ENCODE measurements at regions not wholly inside any gene's neighbourhood (a gene's known extent, or its start where the extent isn't known, plus 50 kb on each side); places are given as distances from the start of the nearest gene placed in this dataset.

DNA sequence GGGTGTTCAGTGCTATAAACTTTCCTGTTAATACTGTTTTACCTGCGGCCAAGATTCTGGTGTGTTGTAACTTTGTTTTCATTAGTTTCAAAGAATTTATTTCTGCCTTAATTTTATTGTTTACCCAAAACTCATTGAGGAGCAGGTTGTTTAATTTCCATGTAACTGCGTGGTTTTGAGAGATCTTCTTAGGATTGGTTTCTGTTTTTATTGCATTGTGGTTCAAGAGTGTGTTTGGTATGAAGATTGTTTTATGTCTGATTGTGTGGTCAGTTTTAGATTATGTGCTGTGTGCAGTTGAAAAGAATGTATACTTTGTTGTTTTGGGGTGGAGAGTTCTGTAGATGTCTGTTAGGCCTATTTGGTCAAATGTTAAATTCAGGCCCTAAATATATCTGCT, 133.5 kb upstream of the GALNT15 start:
- ChIA-PET RAD21 (ENCODE audit: unreplicated experiment) (no interaction called here), CTCF (interaction anchor here (1.2 kb wide), 1 partner anchor 8 kb away, joined by 4 read pairs; no protein-coding TSS in a partner anchor), POLR2A (no interaction called here), SMC1A (ENCODE audit: uncharacterized antibody, unreplicated experiment) (interaction anchor here (0.6 kb wide), 1 partner anchor 10 kb away, joined by 3 read pairs; no protein-coding TSS in a partner anchor)
- Histone ChIP-seq H3K36me3 (ENCODE audit: control insufficient read depth in 2 of 2, insufficient read depth in 2 of 2, low read length in 1 of 2) (no peaks in the 10 kb centered on the region), H3K79me2 (ENCODE audit: control insufficient read depth, insufficient read depth, low read length) (no peaks in the 10 kb centered on the region), H3K9me3 (replicated peaks; ENCODE audit: control insufficient read depth, insufficient read depth, low read length) (no peaks in the 10 kb centered on the region), H3K4me1 (ENCODE audit: control insufficient read depth, insufficient read depth, low read length) (no peaks in the 10 kb centered on the region), H3K4me2 (ENCODE audit: control insufficient read depth, insufficient read depth) (no peak overlapping the region), H3K9ac (ENCODE audit: control insufficient read depth, insufficient read depth, low read length) (no peak overlapping the region), H2AFZ (ENCODE audit: control insufficient read depth, low read depth, low read length) (no peak overlapping the region), H4K20me1 (ENCODE audit: control insufficient read depth, insufficient read depth) (no peaks in the 10 kb centered on the region), H3K27me3 (replicated peaks in 1 of 2; ENCODE audit: control insufficient read depth in 2 of 2, insufficient read depth in 2 of 2, low read length in 1 of 2) (no peaks in the 10 kb centered on the region), H3K27ac (ENCODE audit: control insufficient read depth, insufficient read depth) (no peak overlapping the region), H3K4me3 (no peak overlapping the region)
- BruUV-seq (replicated peaks): no TSS peak
- 20% methylated on average over 2 of the region's 2 CpGs for WGBS (ENCODE audit: insufficient coverage, insufficient replicate concordance, low lambda C conversion rate, missing lambda C conversion rate)
- DNase-seq (ENCODE audit: low read depth, low spot score) (no peak), FAIRE-seq (no peak), ATAC-seq (no peak)
- intact Hi-C loops (cut with micrococcal nuclease; ENCODE audit: unreplicated experiment): no loop called here
- TF ChIP-seq BACH1 (IDR thresholded peaks at IDR 0.05; ENCODE audit: borderline replicate concordance): no peak
- TF ChIP-seq, protein P1, sequence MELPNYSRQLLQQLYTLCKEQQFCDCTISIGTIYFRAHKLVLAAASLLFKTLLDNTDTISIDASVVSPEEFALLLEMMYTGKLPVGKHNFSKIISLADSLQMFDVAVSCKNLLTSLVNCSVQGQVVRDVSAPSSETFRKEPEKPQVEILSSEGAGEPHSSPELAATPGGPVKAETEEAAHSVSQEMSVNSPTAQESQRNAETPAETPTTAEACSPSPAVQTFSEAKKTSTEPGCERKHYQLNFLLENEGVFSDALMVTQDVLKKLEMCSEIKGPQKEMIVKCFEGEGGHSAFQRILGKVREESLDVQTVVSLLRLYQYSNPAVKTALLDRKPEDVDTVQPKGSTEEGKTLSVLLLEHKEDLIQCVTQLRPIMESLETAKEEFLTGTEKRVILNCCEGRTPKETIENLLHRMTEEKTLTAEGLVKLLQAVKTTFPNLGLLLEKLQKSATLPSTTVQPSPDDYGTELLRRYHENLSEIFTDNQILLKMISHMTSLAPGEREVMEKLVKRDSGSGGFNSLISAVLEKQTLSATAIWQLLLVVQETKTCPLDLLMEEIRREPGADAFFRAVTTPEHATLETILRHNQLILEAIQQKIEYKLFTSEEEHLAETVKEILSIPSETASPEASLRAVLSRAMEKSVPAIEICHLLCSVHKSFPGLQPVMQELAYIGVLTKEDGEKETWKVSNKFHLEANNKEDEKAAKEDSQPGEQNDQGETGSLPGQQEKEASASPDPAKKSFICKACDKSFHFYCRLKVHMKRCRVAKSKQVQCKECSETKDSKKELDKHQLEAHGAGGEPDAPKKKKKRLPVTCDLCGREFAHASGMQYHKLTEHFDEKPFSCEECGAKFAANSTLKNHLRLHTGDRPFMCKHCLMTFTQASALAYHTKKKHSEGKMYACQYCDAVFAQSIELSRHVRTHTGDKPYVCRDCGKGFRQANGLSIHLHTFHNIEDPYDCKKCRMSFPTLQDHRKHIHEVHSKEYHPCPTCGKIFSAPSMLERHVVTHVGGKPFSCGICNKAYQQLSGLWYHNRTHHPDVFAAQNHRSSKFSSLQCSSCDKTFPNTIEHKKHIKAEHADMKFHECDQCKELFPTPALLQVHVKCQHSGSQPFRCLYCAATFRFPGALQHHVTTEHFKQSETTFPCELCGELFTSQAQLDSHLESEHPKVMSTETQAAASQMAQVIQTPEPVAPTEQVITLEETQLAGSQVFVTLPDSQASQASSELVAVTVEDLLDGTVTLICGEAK (IDR thresholded peaks at IDR 0.05; ENCODE audit: borderline replicate concordance): no peak
- no peak for TF ChIP-seq SUZ12 (IDR thresholded peaks at IDR 0.05; ENCODE audit: unreplicated experiment)
- TF ChIP-seq, protein P2, sequence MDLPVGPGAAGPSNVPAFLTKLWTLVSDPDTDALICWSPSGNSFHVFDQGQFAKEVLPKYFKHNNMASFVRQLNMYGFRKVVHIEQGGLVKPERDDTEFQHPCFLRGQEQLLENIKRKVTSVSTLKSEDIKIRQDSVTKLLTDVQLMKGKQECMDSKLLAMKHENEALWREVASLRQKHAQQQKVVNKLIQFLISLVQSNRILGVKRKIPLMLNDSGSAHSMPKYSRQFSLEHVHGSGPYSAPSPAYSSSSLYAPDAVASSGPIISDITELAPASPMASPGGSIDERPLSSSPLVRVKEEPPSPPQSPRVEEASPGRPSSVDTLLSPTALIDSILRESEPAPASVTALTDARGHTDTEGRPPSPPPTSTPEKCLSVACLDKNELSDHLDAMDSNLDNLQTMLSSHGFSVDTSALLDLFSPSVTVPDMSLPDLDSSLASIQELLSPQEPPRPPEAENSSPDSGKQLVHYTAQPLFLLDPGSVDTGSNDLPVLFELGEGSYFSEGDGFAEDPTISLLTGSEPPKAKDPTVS (IDR thresholded peaks at IDR 0.05; ENCODE audit: low read depth, low read length): no peak
- in situ Hi-C loops (cut with MboI): loop anchor here (10.0 kb wide), 1 partner anchor 134 kb away; the partner anchor contains the start of gene GALNT15

All from GM12878 (cell line).